Neuronal stem cell (in vitro differentiated cells): ENCODE measurements at regions not wholly inside any gene's neighbourhood (a gene's known extent, or its start where the extent isn't known, plus 50 kb on each side); places are given as distances from the start of the nearest gene placed in this dataset.
A peak's percentile ranks its signal among the peaks of the same experiment; 100 is the strongest.
"Not testable (repeated sequence)": the region's sequence is repeated elsewhere in the genome, so short reads cannot be mapped to it uniquely, and the experiment has no call there.

Experiments used
- DNase-seq: peaks from one replicate; pipeline ENCODE4 v3.0.0-alpha.2; 2013; ENCODE audit warnings: low spot score
- H2AFZ ChIP-seq: one replicate; pipeline ENCODE4 v1.6.1; 2013; ENCODE audit warnings: mild to moderate bottlenecking, low read length, inconsistent platforms
- H2AK5ac ChIP-seq: 2 replicates; pipeline ENCODE4 v1.6.1; 2013; ENCODE audit warnings: low read depth, mild to moderate bottlenecking, inconsistent platforms, low read length, moderate library complexity, mixed read lengths
- H2BK120ac ChIP-seq: 2 replicates; pipeline ENCODE4 v1.6.1; 2013; ENCODE audit warnings: low read depth, mild to moderate bottlenecking, inconsistent platforms, low read length, moderate library complexity, mixed read lengths
- H2BK12ac ChIP-seq: one replicate; pipeline ENCODE4 v1.6.1; 2013; ENCODE audit warnings: low read length, inconsistent platforms
- H2BK15ac ChIP-seq: 2 replicates; pipeline ENCODE4 v1.6.1; 2013; ENCODE audit warnings: mild to moderate bottlenecking, low read length, inconsistent platforms, mixed read lengths
- H2BK5ac ChIP-seq: one replicate; pipeline ENCODE4 v1.6.1; 2013; ENCODE audit warnings: inconsistent platforms, mild to moderate bottlenecking, low read length, moderate library complexity
- H3K14ac ChIP-seq: one replicate; pipeline ENCODE4 v1.6.1; 2013; ENCODE audit warnings: low read length, inconsistent platforms
- H3K18ac ChIP-seq: 2 replicates; pipeline ENCODE4 v1.6.1; 2013; ENCODE audit warnings: low read length, inconsistent platforms
- H3K23ac ChIP-seq: 2 replicates; pipeline ENCODE4 v1.6.1; 2013; ENCODE audit warnings: low read depth, mild to moderate bottlenecking, mixed read lengths, low read length, inconsistent platforms; ENCODE audit not compliant: poor library complexity
- H3K27ac ChIP-seq: replicated peaks from 3 replicates; pipeline ENCODE4 v1.5.1; 2013; ENCODE audit warnings: low read length, inconsistent platforms
- H3K27me3 ChIP-seq, 3 experiments: 2 replicates each; pipeline ENCODE4 v1.6.1; 2013; ENCODE audit warnings: low read length in 3 of 3, mild to moderate bottlenecking in 2 of 3, inconsistent platforms in 1 of 3, low read depth in 1 of 3, mixed read lengths in 1 of 3, moderate library complexity in 1 of 3; ENCODE audit not compliant: control insufficient read depth in 3 of 3, insufficient read depth in 3 of 3
- H3K36me3 ChIP-seq, 2 donors: replicated peaks in 1 of 2; 2 replicates each; pipeline ENCODE4 v1.6.1; 2013; ENCODE audit warnings: low read length in 2 of 2; ENCODE audit not compliant: control insufficient read depth in 2 of 2, insufficient read depth in 2 of 2
- H3K4ac ChIP-seq: 2 replicates; pipeline ENCODE4 v1.6.1; 2013; ENCODE audit warnings: inconsistent platforms, mild to moderate bottlenecking, low read length, moderate library complexity
- H3K4me1 ChIP-seq, 2 donors: 1 replicate in 1 of 2; 2 replicates in 1 of 2; pipeline ENCODE4 v1.6.1; 2013; ENCODE audit warnings: low read length in 2 of 2, low read depth in 1 of 2; ENCODE audit not compliant: control insufficient read depth in 2 of 2, insufficient read depth in 1 of 2
- H3K4me2 ChIP-seq: one replicate; pipeline ENCODE4 v1.6.1; 2013; ENCODE audit warnings: mild to moderate bottlenecking, low read length, inconsistent platforms; ENCODE audit not compliant: insufficient read depth, poor library complexity, severe bottlenecking
- H3K4me3 ChIP-seq, 2 donors: 2 replicates each; pipeline ENCODE4 v1.5.1; 2013; ENCODE audit warnings: low read length in 2 of 2, mild to moderate bottlenecking in 2 of 2, inconsistent platforms in 1 of 2, moderate library complexity in 1 of 2
- H3K79me1 ChIP-seq: one replicate; pipeline ENCODE4 v1.6.1; 2013; ENCODE audit warnings: low read depth, mild to moderate bottlenecking, inconsistent platforms, low read length, moderate library complexity
- H3K9ac ChIP-seq: one replicate; pipeline ENCODE4 v1.6.1; 2013; ENCODE audit warnings: mild to moderate bottlenecking, low read depth, low read length, inconsistent platforms; ENCODE audit not compliant: poor library complexity
- H3K9me3 ChIP-seq, 2 donors: replicated peaks in 1 of 2; 2 replicates each; pipeline versions ENCODE3 to v1.6.1; 2013; ENCODE audit warnings: low read length in 2 of 2, mild to moderate bottlenecking in 2 of 2, inconsistent platforms in 1 of 2, low read depth in 1 of 2, mixed read lengths in 1 of 2, moderate library complexity in 1 of 2; ENCODE audit not compliant: control insufficient read depth in 2 of 2, insufficient read depth in 1 of 2
- H4K8ac ChIP-seq: one replicate; pipeline ENCODE4 v1.6.1; 2013; ENCODE audit warnings: low read depth, mild to moderate bottlenecking, inconsistent platforms, low read length, moderate library complexity
- H4K91ac ChIP-seq: one replicate; pipeline ENCODE4 v1.6.1; 2013; ENCODE audit warnings: low read length, low read depth, mild to moderate bottlenecking, inconsistent platforms; ENCODE audit not compliant: poor library complexity
- WGBS, 2 donors: extraction: QIAGEN DNeasy Blood & Tissue Kit; methylation state at CpG; one replicate each; pipeline ENCODE4 v1.1.7; 2013; ENCODE audit warnings: missing lambda C conversion rate in 2 of 2, mixed read lengths in 1 of 2; ENCODE audit not compliant: insufficient read length in 2 of 2, insufficient replicate concordance in 1 of 2; ENCODE audit errors: extremely low coverage in 2 of 2; 5-methylcytosine and 5-hydroxymethylcytosine counted together

GRCh38 chr15:77893246-77893645 lies 184.3 kb downstream of the TBC1D2B start:
- WGBS, 2 donors, result no CpG with 5 or more reads among the region's 7 CpGs
- H3K27ac ChIP-seq, H4K8ac ChIP-seq, H3K36me3 ChIP-seq, H3K4me2 ChIP-seq, H3K4me1 ChIP-seq, H3K4ac ChIP-seq, H3K4me3 ChIP-seq, H4K91ac ChIP-seq, H3K27me3 ChIP-seq, H2BK120ac ChIP-seq, H2BK12ac ChIP-seq, H2BK15ac ChIP-seq, H3K79me1 ChIP-seq, DNase-seq, H2AFZ ChIP-seq, H3K9ac ChIP-seq, H2BK5ac ChIP-seq, H3K9me3 ChIP-seq: not testable (repeated sequence)
- Histone ChIP-seq H2AK5ac (peak overlapping the region; percentile 60), H3K23ac (peak overlapping the region; percentile 55), H3K14ac (peak overlapping the region; percentile 89), H3K18ac (peak overlapping the region; percentile 38)

DNA sequence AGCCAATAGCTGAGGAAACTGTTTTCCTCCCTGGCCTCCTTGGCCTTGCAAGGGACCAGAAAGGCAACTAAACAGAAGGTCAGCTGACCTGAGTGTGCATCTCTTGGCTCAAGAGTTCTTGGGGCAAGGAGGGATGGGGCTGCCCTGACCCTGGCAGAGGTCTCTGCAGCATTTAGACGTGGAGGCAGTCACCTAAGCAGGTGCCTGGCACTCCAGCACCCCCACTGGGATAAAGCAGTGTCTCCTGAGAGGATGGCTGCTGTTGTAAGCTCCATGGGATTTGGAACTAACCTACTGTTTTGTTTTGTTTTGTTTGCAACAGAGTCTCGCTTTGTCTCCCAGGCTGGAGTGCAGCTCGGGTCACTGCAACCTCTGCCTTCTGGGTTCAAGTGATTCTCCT lies 185.2 kb downstream of the TBC1D2B start:
- H3K18ac ChIP-seq, result peak overlapping the region; percentile 64
- no peak overlapping the region for H3K27ac ChIP-seq
- no peak overlapping the region for H4K91ac ChIP-seq
- H3K4me3 ChIP-seq, result no peak overlapping the region
- WGBS, 2 donors, result no CpG with 5 or more reads among the region's 3 CpGs
- H3K79me1 ChIP-seq, result no peaks in the 10 kb centered on the region
- no peak overlapping the region for H3K9ac ChIP-seq
- no peak overlapping the region for H2BK120ac ChIP-seq
- no peaks in the 10 kb centered on the region for H3K4me1 ChIP-seq
- H2BK5ac ChIP-seq, result peak overlapping the region; percentile 35
- no peaks in the 10 kb centered on the region for H3K27me3 ChIP-seq
- H3K4me2 ChIP-seq, result no peak overlapping the region
- peak overlapping the region; percentile 16 for H2BK12ac ChIP-seq
- no peak overlapping the region for H3K23ac ChIP-seq
- no peak for DNase-seq
- peak overlapping the region; percentile 10 for H3K4ac ChIP-seq
- no peak overlapping the region for H2BK15ac ChIP-seq
- H3K9me3 ChIP-seq, result no peaks in the 10 kb centered on the region
- no peak overlapping the region for H2AK5ac ChIP-seq
- H4K8ac ChIP-seq, result no peak overlapping the region
- no peaks in the 10 kb centered on the region for H3K36me3 ChIP-seq
- no peak overlapping the region for H3K14ac ChIP-seq
- H2AFZ ChIP-seq, result no peak overlapping the region

DNA sequence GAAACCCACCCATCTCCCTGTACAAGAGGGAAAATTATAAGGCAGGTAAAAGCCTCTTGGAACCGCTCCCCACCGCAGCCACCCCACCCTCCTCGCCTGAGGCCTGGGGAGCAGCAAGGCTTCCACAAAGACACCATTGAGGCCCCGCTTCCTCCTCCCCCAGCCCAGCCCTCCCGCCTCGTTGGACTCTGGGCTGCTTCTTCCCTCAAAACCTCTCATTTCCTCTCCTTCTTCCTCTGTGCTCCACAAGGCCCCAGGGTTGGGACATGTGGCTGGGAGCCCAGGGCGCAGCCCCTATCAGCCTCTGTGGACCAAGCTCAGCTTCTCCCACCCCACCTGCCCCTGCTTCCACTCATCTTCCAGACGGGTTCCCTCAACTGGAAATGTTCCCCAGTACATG lies 185.6 kb downstream of the TBC1D2B start:
- DNase-seq, H3K9me3 ChIP-seq, H2BK15ac ChIP-seq, H2BK120ac ChIP-seq, H3K23ac ChIP-seq, H3K79me1 ChIP-seq, H2AFZ ChIP-seq, H3K36me3 ChIP-seq, H2BK12ac ChIP-seq, H4K8ac ChIP-seq, H3K14ac ChIP-seq, H3K27ac ChIP-seq, H3K4me3 ChIP-seq, H2BK5ac ChIP-seq, H3K4me1 ChIP-seq, H3K27me3 ChIP-seq, H3K4ac ChIP-seq, H3K9ac ChIP-seq, H4K91ac ChIP-seq, H2AK5ac ChIP-seq, H3K4me2 ChIP-seq, H3K18ac ChIP-seq: not testable (repeated sequence)
- WGBS, 2 donors, result no CpG with 5 or more reads among the region's 8 CpGs

DNA sequence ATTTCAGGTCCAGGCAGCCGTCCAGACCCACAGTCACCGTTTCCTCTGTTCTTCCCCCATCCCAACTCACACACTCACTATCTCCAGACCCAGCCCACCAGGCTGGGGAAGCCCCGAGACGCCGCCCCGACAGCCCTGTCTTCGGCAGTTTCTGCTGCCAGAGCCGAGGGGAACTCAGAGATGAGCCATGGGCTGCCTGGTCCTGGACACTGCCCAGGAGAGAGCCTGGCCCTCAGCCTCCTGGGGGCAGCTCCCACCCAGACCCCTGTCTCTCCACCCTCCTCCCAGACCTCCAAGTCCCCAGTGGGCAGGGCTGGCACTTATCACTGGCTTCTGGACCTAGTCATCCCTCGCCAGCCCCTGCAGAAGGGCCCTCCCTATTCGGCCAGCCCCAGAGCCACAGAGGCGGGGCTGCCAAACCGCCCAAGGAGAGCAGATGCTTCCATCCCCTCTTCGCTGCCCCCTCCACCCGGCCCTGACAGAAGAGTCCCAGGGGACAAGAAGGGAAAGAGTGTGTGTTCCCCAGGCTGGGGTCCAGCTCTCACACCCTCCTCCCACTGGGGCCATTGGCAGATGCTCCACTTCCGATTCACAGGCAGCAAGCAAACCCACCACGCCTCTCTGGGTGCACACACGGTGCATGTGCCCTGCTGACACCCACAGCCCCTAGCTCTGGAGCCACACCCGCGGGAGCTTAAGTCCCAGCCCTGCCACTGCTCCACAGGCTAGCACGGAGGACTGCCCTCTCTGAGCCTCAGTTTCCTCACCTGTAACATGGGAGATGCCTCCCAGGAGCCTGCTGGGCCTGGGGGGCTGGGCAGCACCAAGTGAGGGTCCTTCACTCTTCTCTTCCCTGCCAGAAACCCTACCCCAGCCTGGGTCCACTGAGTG lies 186.4 kb downstream of the TBC1D2B start:
- not testable (repeated sequence) for H3K27me3 ChIP-seq, H3K9me3 ChIP-seq, H3K36me3 ChIP-seq, H2BK120ac ChIP-seq, H3K4me2 ChIP-seq, H3K4ac ChIP-seq, H3K4me3 ChIP-seq, H3K23ac ChIP-seq, H3K9ac ChIP-seq, DNase-seq, H2BK12ac ChIP-seq, H3K14ac ChIP-seq, H2AFZ ChIP-seq, H2BK15ac ChIP-seq, H3K79me1 ChIP-seq, H3K27ac ChIP-seq, H2AK5ac ChIP-seq, H2BK5ac ChIP-seq, H3K4me1 ChIP-seq, H4K8ac ChIP-seq, H4K91ac ChIP-seq
- H3K18ac ChIP-seq, result peak overlapping the region; percentile 38
- no CpG with 5 or more reads among the region's 20 CpGs for WGBS, 2 donors
